ENCODE measurements at regions not wholly inside any gene's neighbourhood (a gene's known extent, or its start where the extent isn't known, plus 50 kb on each side); places are given as distances from the start of the nearest gene placed in this dataset.
"Not testable (repeated sequence)": the region's sequence is repeated elsewhere in the genome, so short reads cannot be mapped to it uniquely, and the experiment has no call there.

GRCh38 chr10:130713731-130714130 is 577.5 kb downstream of the GLRX3 start:
- Mint-ChIP-seq H3K27ac (no peak overlapping the region), H3K27me3 (ENCODE audit: low read depth) (no peaks in the 10 kb centered on the region), H3K9me3 (no peaks in the 10 kb centered on the region), H3K4me3 (no peak overlapping the region), H3K4me1 (ENCODE audit: low read depth) (no peaks in the 10 kb centered on the region), H3K36me3 (ENCODE audit: low read depth) (no peaks in the 10 kb centered on the region)
- no peak for DNase-seq (ENCODE audit: low spot score)

- no peaks in the 10 kb centered on the region for H3K9me3 Mint-ChIP-seq
- no peaks in the 10 kb centered on the region for H3K27me3 Mint-ChIP-seq (ENCODE audit: low read depth)
- no peaks in the 10 kb centered on the region for H3K36me3 Mint-ChIP-seq (ENCODE audit: low read depth)
- DNase-seq (ENCODE audit: low spot score) = no peak
- no peak overlapping the region for H3K4me3 Mint-ChIP-seq
- no peak overlapping the region for H3K27ac Mint-ChIP-seq
- no peaks in the 10 kb centered on the region for H3K4me1 Mint-ChIP-seq (ENCODE audit: low read depth)
These were observed 578.7 kb downstream of the GLRX3 start for GRCh38 chr10:130714742-130715467.

GRCh38 chr10:130715686-130716670 is 579.8 kb downstream of the GLRX3 start:
- DNase-seq (ENCODE audit: low spot score) = no peak
- Mint-ChIP-seq H3K36me3 (ENCODE audit: low read depth) (no peaks in the 10 kb centered on the region), H3K4me3 (no peak overlapping the region), H3K27ac (no peak overlapping the region), H3K27me3 (ENCODE audit: low read depth) (no peaks in the 10 kb centered on the region), H3K9me3 (no peaks in the 10 kb centered on the region), H3K4me1 (ENCODE audit: low read depth) (no peaks in the 10 kb centered on the region)

- no peak for DNase-seq (ENCODE audit: low spot score)
- Mint-ChIP-seq H3K4me1 (ENCODE audit: low read depth) (no peaks in the 10 kb centered on the region), H3K27me3 (ENCODE audit: low read depth) (no peaks in the 10 kb centered on the region), H3K9me3 (no peaks in the 10 kb centered on the region), H3K36me3 (ENCODE audit: low read depth) (no peaks in the 10 kb centered on the region), H3K4me3 (no peak overlapping the region), H3K27ac (no peak overlapping the region)
These were observed 580.9 kb downstream of the GLRX3 start for GRCh38 chr10:130717083-130717482.

- not testable (repeated sequence) for H3K4me1 Mint-ChIP-seq (ENCODE audit: low read depth); H3K4me3 Mint-ChIP-seq; H3K36me3 Mint-ChIP-seq (ENCODE audit: low read depth); H3K9me3 Mint-ChIP-seq; H3K27me3 Mint-ChIP-seq (ENCODE audit: low read depth); DNase-seq (ENCODE audit: low spot score); H3K27ac Mint-ChIP-seq
These were observed 582.7 kb downstream of the GLRX3 start for GRCh38 chr10:130718744-130719447.

GRCh38 chr10:130719448-130719752 is 583.2 kb downstream of the GLRX3 start:
- no peaks in the 10 kb centered on the region for H3K27me3 Mint-ChIP-seq (ENCODE audit: low read depth)
- H3K9me3 Mint-ChIP-seq = no peaks in the 10 kb centered on the region
- no peak for DNase-seq (ENCODE audit: low spot score)
- no peak overlapping the region for H3K4me3 Mint-ChIP-seq
- H3K4me1 Mint-ChIP-seq (ENCODE audit: low read depth) = no peaks in the 10 kb centered on the region
- H3K36me3 Mint-ChIP-seq (ENCODE audit: low read depth) = no peaks in the 10 kb centered on the region
- no peak overlapping the region for H3K27ac Mint-ChIP-seq

GRCh38 chr10:130720235-130720634 is 584.0 kb downstream of the GLRX3 start:
- Mint-ChIP-seq H3K27ac (no peak overlapping the region), H3K27me3 (ENCODE audit: low read depth) (no peaks in the 10 kb centered on the region), H3K9me3 (no peaks in the 10 kb centered on the region), H3K36me3 (ENCODE audit: low read depth) (no peaks in the 10 kb centered on the region), H3K4me3 (no peak overlapping the region), H3K4me1 (ENCODE audit: low read depth) (no peaks in the 10 kb centered on the region)
- no peak for DNase-seq (ENCODE audit: low spot score)

GRCh38 chr10:130721971-130722370 is 585.8 kb downstream of the GLRX3 start:
- H3K9me3 Mint-ChIP-seq = no peaks in the 10 kb centered on the region
- no peaks in the 10 kb centered on the region for H3K4me1 Mint-ChIP-seq (ENCODE audit: low read depth)
- H3K36me3 Mint-ChIP-seq (ENCODE audit: low read depth) = no peaks in the 10 kb centered on the region
- DNase-seq (ENCODE audit: low spot score) = no peak
- no peak overlapping the region for H3K4me3 Mint-ChIP-seq
- H3K27ac Mint-ChIP-seq = no peak overlapping the region
- H3K27me3 Mint-ChIP-seq (ENCODE audit: low read depth) = no peaks in the 10 kb centered on the region

- Mint-ChIP-seq H3K4me3 (no peak overlapping the region), H3K27me3 (ENCODE audit: low read depth) (no peaks in the 10 kb centered on the region), H3K4me1 (ENCODE audit: low read depth) (no peaks in the 10 kb centered on the region), H3K27ac (no peak overlapping the region), H3K9me3 (no peaks in the 10 kb centered on the region), H3K36me3 (ENCODE audit: low read depth) (no peaks in the 10 kb centered on the region)
- DNase-seq (ENCODE audit: low spot score) = no peak
These were observed 587.5 kb downstream of the GLRX3 start for GRCh38 chr10:130723704-130724103.

GRCh38 chr10:130725474-130725970 is 586.0 kb downstream of the TCERG1L start:
- Mint-ChIP-seq H3K4me3 (no peak overlapping the region), H3K27me3 (ENCODE audit: low read depth) (no peaks in the 10 kb centered on the region), H3K4me1 (ENCODE audit: low read depth) (no peaks in the 10 kb centered on the region), H3K27ac (no peak overlapping the region), H3K36me3 (ENCODE audit: low read depth) (no peaks in the 10 kb centered on the region), H3K9me3 (no peaks in the 10 kb centered on the region)
- no peak for DNase-seq (ENCODE audit: low spot score)

- Mint-ChIP-seq H3K36me3 (ENCODE audit: low read depth) (no peaks in the 10 kb centered on the region), H3K27ac (no peak overlapping the region), H3K27me3 (ENCODE audit: low read depth) (no peaks in the 10 kb centered on the region)
These were observed 584.4 kb downstream of the TCERG1L start for GRCh38 chr10:130726996-130727725.

GRCh38 chr10:130727766-130728490 is 583.6 kb downstream of the TCERG1L start:
- Mint-ChIP-seq H3K27ac (no peak overlapping the region), H3K4me1 (ENCODE audit: low read depth) (no peaks in the 10 kb centered on the region), H3K27me3 (ENCODE audit: low read depth) (no peaks in the 10 kb centered on the region), H3K9me3 (no peaks in the 10 kb centered on the region), H3K36me3 (ENCODE audit: low read depth) (no peaks in the 10 kb centered on the region), H3K4me3 (no peak overlapping the region)
- no peak for DNase-seq (ENCODE audit: low spot score)

More at GRCh38 chr10:130726996-130727725, 584.4 kb downstream of the TCERG1L start:
- Mint-ChIP-seq H3K4me1 (ENCODE audit: low read depth) (no peaks in the 10 kb centered on the region), H3K4me3 (no peak overlapping the region), H3K9me3 (no peaks in the 10 kb centered on the region)
- DNase-seq (ENCODE audit: low spot score) = no peak
